ENCODE measurements at regions not wholly inside any gene's neighbourhood (a gene's known extent, or its start where the extent isn't known, plus 50 kb on each side); places are given as distances from the start of the nearest gene placed in this dataset.

GRCh38 chrX:85627363-85627762, 247.9 kb upstream of the POF1B start:
- no peaks in the 10 kb centered on the region for H3K79me2 ChIP-seq (ENCODE audit: control insufficient read depth in 1 of 2, insufficient read depth in 2 of 2, low read length in 2 of 2)
- H4K5ac ChIP-seq (ENCODE audit: insufficient read length, low read depth, low read length), result no peak overlapping the region
- H3K27ac ChIP-seq (ENCODE audit: low read depth, low read length), result no peak overlapping the region
- no peak overlapping the region for H2BK120ac ChIP-seq (replicated peaks; ENCODE audit: low read depth, low read length)
- H2BK20ac ChIP-seq (ENCODE audit: low read length), result no peak overlapping the region
- no peak overlapping the region for H3K56ac ChIP-seq (replicated peaks; ENCODE audit: insufficient read length, low read depth, low read length)
- H4K91ac ChIP-seq (replicated peaks; ENCODE audit: insufficient read length, low read length), result no peak overlapping the region
- peak; percentile 48 for FAIRE-seq
- H3K4me3 ChIP-seq (ENCODE audit: extremely low read depth in 1 of 4, insufficient read depth in 2 of 4, low read depth in 3 of 4, low read length in 4 of 4), result no peak overlapping the region
- TF ChIP-seq SUZ12 (IDR thresholded peaks at IDR 0.05; ENCODE audit: low read length) (no peak), RAD21 (IDR thresholded peaks at IDR 0.05 in 1 of 2, conservative IDR thresholded peaks at IDR 0.05 in 1 of 2; ENCODE audit: low read depth in 2 of 2, low read length in 2 of 2) (peak; percentile 47 to 56), JUND (IDR thresholded peaks at IDR 0.05; ENCODE audit: low read length) (no peak), BACH1 (IDR thresholded peaks at IDR 0.05; ENCODE audit: low read length) (no peak)
- TF ChIP-seq, protein P1, sequence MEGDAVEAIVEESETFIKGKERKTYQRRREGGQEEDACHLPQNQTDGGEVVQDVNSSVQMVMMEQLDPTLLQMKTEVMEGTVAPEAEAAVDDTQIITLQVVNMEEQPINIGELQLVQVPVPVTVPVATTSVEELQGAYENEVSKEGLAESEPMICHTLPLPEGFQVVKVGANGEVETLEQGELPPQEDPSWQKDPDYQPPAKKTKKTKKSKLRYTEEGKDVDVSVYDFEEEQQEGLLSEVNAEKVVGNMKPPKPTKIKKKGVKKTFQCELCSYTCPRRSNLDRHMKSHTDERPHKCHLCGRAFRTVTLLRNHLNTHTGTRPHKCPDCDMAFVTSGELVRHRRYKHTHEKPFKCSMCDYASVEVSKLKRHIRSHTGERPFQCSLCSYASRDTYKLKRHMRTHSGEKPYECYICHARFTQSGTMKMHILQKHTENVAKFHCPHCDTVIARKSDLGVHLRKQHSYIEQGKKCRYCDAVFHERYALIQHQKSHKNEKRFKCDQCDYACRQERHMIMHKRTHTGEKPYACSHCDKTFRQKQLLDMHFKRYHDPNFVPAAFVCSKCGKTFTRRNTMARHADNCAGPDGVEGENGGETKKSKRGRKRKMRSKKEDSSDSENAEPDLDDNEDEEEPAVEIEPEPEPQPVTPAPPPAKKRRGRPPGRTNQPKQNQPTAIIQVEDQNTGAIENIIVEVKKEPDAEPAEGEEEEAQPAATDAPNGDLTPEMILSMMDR (IDR thresholded peaks at IDR 0.05; ENCODE audit: control extremely low read depth in 1 of 3, insufficient read depth in 1 of 3, low read depth in 1 of 3, low read length in 3 of 3), result peak in 2 of 3 experiments; percentile 17 to 42; a peak in 2 of 4 replicates
- no peaks in the 10 kb centered on the region for H3K36me3 ChIP-seq (ENCODE audit: control insufficient read depth in 2 of 4, insufficient read depth in 4 of 4, low read length in 3 of 4)
- H3K23ac ChIP-seq (ENCODE audit: insufficient read length), result no peak overlapping the region
- H3K23me2 ChIP-seq (ENCODE audit: low read depth, low read length), result no peaks in the 10 kb centered on the region
- H3K18ac ChIP-seq (ENCODE audit: extremely low read depth, low read length), result no peak overlapping the region
- H3K4ac ChIP-seq (replicated peaks; ENCODE audit: insufficient read length, low read depth, low read length), result no peak overlapping the region
- no peak overlapping the region for H4K8ac ChIP-seq (ENCODE audit: extremely low read depth, insufficient read depth, low read length)
- H3K4me1 ChIP-seq (replicated peaks in 1 of 4; ENCODE audit: control insufficient read depth in 3 of 4, insufficient read depth in 4 of 4, low read length in 3 of 4), result no peaks in the 10 kb centered on the region; a peak in 1 of 7 replicates
- H3K4me2 ChIP-seq (ENCODE audit: insufficient read depth in 1 of 2, low read depth in 2 of 2, low read length in 2 of 2), result no peak overlapping the region
- 54% methylated on average over 3 of the region's 3 CpGs; no CpG with 5 or more reads in 1 of the 2 experiments for WGBS, 2 experiments (ENCODE audit: extremely low coverage in 1 of 2, insufficient coverage in 1 of 2, insufficient read length in 1 of 2, insufficient replicate concordance in 2 of 2, low coverage in 1 of 2, low lambda C conversion rate in 2 of 2, missing lambda C conversion rate in 1 of 2)
- H2BK12ac ChIP-seq (ENCODE audit: low read depth, low read length), result no peak overlapping the region
- H2AFZ ChIP-seq (ENCODE audit: low read length), result no peak overlapping the region
- no peaks in the 10 kb centered on the region for H3K79me1 ChIP-seq (ENCODE audit: low read depth, low read length)
- no peak overlapping the region for H3K9ac ChIP-seq (replicated peaks in 1 of 4; ENCODE audit: extremely low read depth in 1 of 4, low read depth in 3 of 4, low read length in 3 of 4)
- no peak overlapping the region for H3K14ac ChIP-seq (ENCODE audit: insufficient read length)
- peaks cover 4 to 6% of the 10 kb centered on the region in 2 experiments; a peak in 1 of 4 replicates for H3K9me3 ChIP-seq (ENCODE audit: insufficient read depth in 2 of 2, low read depth in 1 of 2, low read length in 1 of 2)
- POLR2A ChIA-PET (ENCODE audit: partially characterized antibody), result no interaction called here
- H2AK5ac ChIP-seq (ENCODE audit: low read depth, low read length), result no peak overlapping the region
- CTCF ChIA-PET (ENCODE audit: partially characterized antibody), result interaction anchor here (0.6 to 2.4 kb wide), 12 partner anchors 8 to 1934 kb away, joined by 3 to 14 read pairs (median 4); no protein-coding TSS in a partner anchor
- DNase-seq (ENCODE audit: low read depth in 1 of 2, low spot score in 2 of 2), result no peak
- no peak overlapping the region for H2BK5ac ChIP-seq (ENCODE audit: low read depth, low read length)
- no peak overlapping the region for H2BK15ac ChIP-seq (ENCODE audit: low read length)
- H3K27me3 ChIP-seq (replicated peaks in 1 of 4; ENCODE audit: control insufficient read depth in 3 of 4, extremely low read depth in 1 of 4, insufficient read depth in 3 of 4, low read length in 3 of 4), result no peaks in the 10 kb centered on the region
- H4K20me1 ChIP-seq (replicated peaks in 1 of 2; ENCODE audit: control insufficient read depth in 1 of 2, insufficient read depth in 2 of 2, low read length in 2 of 2), result no peaks in the 10 kb centered on the region
